ENCODE measurements at regions not wholly inside any gene's neighbourhood (a gene's known extent, or its start where the extent isn't known, plus 50 kb on each side); places are given as distances from the start of the nearest gene placed in this dataset.
"Not testable (repeated sequence)": the region's sequence is repeated elsewhere in the genome, so short reads cannot be mapped to it uniquely, and the experiment has no call there.

GRCh38 chr11:97905671-97906070, 1115.1 kb upstream of the CNTN5 start:
- H3K79me2 ChIP-seq (ENCODE audit: low read length): no peaks in the 10 kb centered on the region
- H3K9me3 ChIP-seq (ENCODE audit: insufficient read depth, low read length): no peaks in the 10 kb centered on the region
- H2AFZ ChIP-seq (ENCODE audit: low read depth, low read length): no peak overlapping the region
- H3K4me3 ChIP-seq (ENCODE audit: low read length): no peak overlapping the region
- no peaks in the 10 kb centered on the region for H3K36me3 ChIP-seq (replicated peaks; ENCODE audit: low read depth, low read length)
- H3K27ac ChIP-seq (ENCODE audit: low read length): no peak overlapping the region
- H3K27me3 ChIP-seq (ENCODE audit: low read depth, low read length): no peaks in the 10 kb centered on the region
- no peak overlapping the region for H3K9ac ChIP-seq (ENCODE audit: low read length)
- no peaks in the 10 kb centered on the region for H4K20me1 ChIP-seq (ENCODE audit: insufficient read depth, low read length)
- H3K4me1 ChIP-seq (ENCODE audit: low read length): no peaks in the 10 kb centered on the region
- TF ChIP-seq CTCF (IDR thresholded peaks at IDR 0.05; ENCODE audit: low read depth, low read length) (no peak), EZH2phosphoT487 (IDR thresholded peaks at IDR 0.05; ENCODE audit: low read depth) (no peak)
- H3K4me2 ChIP-seq (ENCODE audit: low read length): no peak overlapping the region

GRCh38 chr11:97908354-97908753, 1112.4 kb upstream of the CNTN5 start:
- H3K4me3 ChIP-seq (ENCODE audit: low read length): no peak overlapping the region
- H2AFZ ChIP-seq (ENCODE audit: low read depth, low read length): no peak overlapping the region; the same call in 1 of the 2 replicates

GRCh38 chr11:97909614-97910399, 1110.9 kb upstream of the CNTN5 start:
- Histone ChIP-seq H3K27ac (ENCODE audit: low read length) (no peak overlapping the region), H3K27me3 (ENCODE audit: low read depth, low read length) (no peaks in the 10 kb centered on the region), H3K4me3 (ENCODE audit: low read length) (no peak overlapping the region), H4K20me1 (ENCODE audit: insufficient read depth, low read length) (no peaks in the 10 kb centered on the region), H3K4me2 (ENCODE audit: low read length) (no peak overlapping the region), H3K4me1 (ENCODE audit: low read length) (no peaks in the 10 kb centered on the region), H3K9ac (ENCODE audit: low read length) (no peak overlapping the region), H3K36me3 (replicated peaks; ENCODE audit: low read depth, low read length) (no peaks in the 10 kb centered on the region), H3K9me3 (ENCODE audit: insufficient read depth, low read length) (no peaks in the 10 kb centered on the region), H3K79me2 (ENCODE audit: low read length) (no peaks in the 10 kb centered on the region), H2AFZ (ENCODE audit: low read depth, low read length) (no peak overlapping the region)
- TF ChIP-seq CTCF (IDR thresholded peaks at IDR 0.05; ENCODE audit: low read depth, low read length) (no peak), EZH2phosphoT487 (IDR thresholded peaks at IDR 0.05; ENCODE audit: low read depth) (no peak)

More at GRCh38 chr11:97908354-97908753, 1112.4 kb upstream of the CNTN5 start:
- Histone ChIP-seq H4K20me1 (ENCODE audit: insufficient read depth, low read length) (no peaks in the 10 kb centered on the region), H3K79me2 (ENCODE audit: low read length) (no peaks in the 10 kb centered on the region), H3K4me2 (ENCODE audit: low read length) (no peak overlapping the region), H3K4me1 (ENCODE audit: low read length) (no peaks in the 10 kb centered on the region), H3K9me3 (ENCODE audit: insufficient read depth, low read length) (no peaks in the 10 kb centered on the region), H3K27me3 (ENCODE audit: low read depth, low read length) (no peaks in the 10 kb centered on the region), H3K9ac (ENCODE audit: low read length) (no peak overlapping the region), H3K36me3 (replicated peaks; ENCODE audit: low read depth, low read length) (no peaks in the 10 kb centered on the region), H3K27ac (ENCODE audit: low read length) (no peak overlapping the region)
- TF ChIP-seq EZH2phosphoT487 (IDR thresholded peaks at IDR 0.05; ENCODE audit: low read depth) (no peak), CTCF (IDR thresholded peaks at IDR 0.05; ENCODE audit: low read depth, low read length) (no peak)

GRCh38 chr11:97912629-97913028, 1108.1 kb upstream of the CNTN5 start:
- Histone ChIP-seq H4K20me1 (ENCODE audit: insufficient read depth, low read length) (no peaks in the 10 kb centered on the region), H3K4me1 (ENCODE audit: low read length) (no peaks in the 10 kb centered on the region), H3K27me3 (ENCODE audit: low read depth, low read length) (no peaks in the 10 kb centered on the region), H3K36me3 (replicated peaks; ENCODE audit: low read depth, low read length) (no peaks in the 10 kb centered on the region), H3K79me2 (ENCODE audit: low read length) (no peaks in the 10 kb centered on the region), H3K4me2 (ENCODE audit: low read length) (no peak overlapping the region), H3K27ac (ENCODE audit: low read length) (no peak overlapping the region), H3K9ac (ENCODE audit: low read length) (no peak overlapping the region), H3K9me3 (ENCODE audit: insufficient read depth, low read length) (no peaks in the 10 kb centered on the region), H2AFZ (ENCODE audit: low read depth, low read length) (no peak overlapping the region), H3K4me3 (ENCODE audit: low read length) (no peak overlapping the region)
- TF ChIP-seq CTCF (IDR thresholded peaks at IDR 0.05; ENCODE audit: low read depth, low read length) (no peak), EZH2phosphoT487 (IDR thresholded peaks at IDR 0.05; ENCODE audit: low read depth) (no peak)

GRCh38 chr11:97922933-97923332, 1097.8 kb upstream of the CNTN5 start:
- not testable (repeated sequence) for H3K9me3 ChIP-seq (ENCODE audit: insufficient read depth, low read length); H3K36me3 ChIP-seq (replicated peaks; ENCODE audit: low read depth, low read length); H4K20me1 ChIP-seq (ENCODE audit: insufficient read depth, low read length); H3K9ac ChIP-seq (ENCODE audit: low read length); H3K79me2 ChIP-seq (ENCODE audit: low read length); H3K4me1 ChIP-seq (ENCODE audit: low read length); H2AFZ ChIP-seq (ENCODE audit: low read depth, low read length); H3K27ac ChIP-seq (ENCODE audit: low read length); H3K4me2 ChIP-seq (ENCODE audit: low read length); H3K4me3 ChIP-seq (ENCODE audit: low read length); H3K27me3 ChIP-seq (ENCODE audit: low read depth, low read length)

All from OCI-LY3 (cell line).